ENCODE measurements at regions not wholly inside any gene's neighbourhood (a gene's known extent, or its start where the extent isn't known, plus 50 kb on each side); places are given as distances from the start of the nearest gene placed in this dataset.
"Not testable (repeated sequence)": the region's sequence is repeated elsewhere in the genome, so short reads cannot be mapped to it uniquely, and the experiment has no call there.

GRCh38 chr4:9685692-9686091, 95.7 kb upstream of the DRD5 start:
- DNase-seq, result no peak
- TF ChIP-seq, protein P1, sequence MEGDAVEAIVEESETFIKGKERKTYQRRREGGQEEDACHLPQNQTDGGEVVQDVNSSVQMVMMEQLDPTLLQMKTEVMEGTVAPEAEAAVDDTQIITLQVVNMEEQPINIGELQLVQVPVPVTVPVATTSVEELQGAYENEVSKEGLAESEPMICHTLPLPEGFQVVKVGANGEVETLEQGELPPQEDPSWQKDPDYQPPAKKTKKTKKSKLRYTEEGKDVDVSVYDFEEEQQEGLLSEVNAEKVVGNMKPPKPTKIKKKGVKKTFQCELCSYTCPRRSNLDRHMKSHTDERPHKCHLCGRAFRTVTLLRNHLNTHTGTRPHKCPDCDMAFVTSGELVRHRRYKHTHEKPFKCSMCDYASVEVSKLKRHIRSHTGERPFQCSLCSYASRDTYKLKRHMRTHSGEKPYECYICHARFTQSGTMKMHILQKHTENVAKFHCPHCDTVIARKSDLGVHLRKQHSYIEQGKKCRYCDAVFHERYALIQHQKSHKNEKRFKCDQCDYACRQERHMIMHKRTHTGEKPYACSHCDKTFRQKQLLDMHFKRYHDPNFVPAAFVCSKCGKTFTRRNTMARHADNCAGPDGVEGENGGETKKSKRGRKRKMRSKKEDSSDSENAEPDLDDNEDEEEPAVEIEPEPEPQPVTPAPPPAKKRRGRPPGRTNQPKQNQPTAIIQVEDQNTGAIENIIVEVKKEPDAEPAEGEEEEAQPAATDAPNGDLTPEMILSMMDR (IDR thresholded peaks at IDR 0.05; ENCODE audit: partially characterized antibody, unreplicated experiment), result no peak
- peak overlapping the region; percentile 43 for H3K27ac Mint-ChIP-seq (ENCODE audit: unreplicated experiment)
- peaks cover 7% of the 10 kb centered on the region for H3K4me1 Mint-ChIP-seq (ENCODE audit: low read depth, unreplicated experiment)
- H3K9me3 Mint-ChIP-seq (ENCODE audit: unreplicated experiment), result peaks cover 6% of the 10 kb centered on the region
- no peaks in the 10 kb centered on the region for H3K36me3 Mint-ChIP-seq (ENCODE audit: unreplicated experiment)
- no peak overlapping the region for H3K4me3 Mint-ChIP-seq (ENCODE audit: unreplicated experiment)
- H3K27me3 Mint-ChIP-seq (ENCODE audit: unreplicated experiment), result no peaks in the 10 kb centered on the region

DNA sequence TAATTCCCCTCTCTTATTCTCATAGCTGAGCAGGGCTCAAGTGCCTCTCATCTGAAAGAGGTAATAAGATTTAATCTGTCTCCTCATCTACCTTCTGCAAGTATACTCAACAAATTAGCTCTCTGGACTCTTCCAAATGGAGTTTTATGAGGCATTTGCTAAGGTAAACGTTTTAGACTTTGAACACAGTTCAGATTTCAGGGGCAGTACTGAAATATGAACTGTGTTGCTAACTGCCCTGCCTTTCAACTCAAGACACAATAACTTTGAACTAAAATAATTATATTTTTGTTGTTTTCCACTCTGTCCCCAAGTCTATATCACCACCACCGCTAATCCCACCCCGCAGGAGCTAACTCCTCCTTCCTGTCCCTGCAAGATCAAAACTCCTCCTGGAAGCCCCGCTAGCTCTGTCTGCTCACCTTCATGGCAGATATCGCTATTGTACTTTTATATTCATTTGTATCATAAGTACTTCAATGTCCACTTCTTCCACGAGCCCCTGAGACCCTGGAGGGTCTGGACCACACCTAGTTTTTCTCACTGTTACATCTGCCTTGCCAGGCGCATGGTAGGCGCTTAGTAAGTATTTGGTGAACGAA, 90.7 kb upstream of the DRD5 start:
- H3K27ac Mint-ChIP-seq (ENCODE audit: unreplicated experiment); DNase-seq; H3K9me3 Mint-ChIP-seq (ENCODE audit: unreplicated experiment); H3K27me3 Mint-ChIP-seq (ENCODE audit: unreplicated experiment); H3K36me3 Mint-ChIP-seq (ENCODE audit: unreplicated experiment): not testable (repeated sequence)
- Mint-ChIP-seq H3K4me3 (ENCODE audit: unreplicated experiment) (peak overlapping the region; percentile 59), H3K4me1 (ENCODE audit: low read depth, unreplicated experiment) (peaks cover 15% of the 10 kb centered on the region)

- TF ChIP-seq, protein P1 (IDR thresholded peaks at IDR 0.05; ENCODE audit: partially characterized antibody, unreplicated experiment), result no peak
- DNase-seq, result peak; percentile 94
- Mint-ChIP-seq H3K4me1 (ENCODE audit: low read depth, unreplicated experiment) (peaks cover 12% of the 10 kb centered on the region), H3K4me3 (ENCODE audit: unreplicated experiment) (peak overlapping the region; percentile 59), H3K36me3 (ENCODE audit: unreplicated experiment) (no peaks in the 10 kb centered on the region), H3K27ac (ENCODE audit: unreplicated experiment) (no peak overlapping the region), H3K27me3 (ENCODE audit: unreplicated experiment) (peaks cover 4% of the 10 kb centered on the region), H3K9me3 (ENCODE audit: unreplicated experiment) (peaks cover 9% of the 10 kb centered on the region)
Measured at GRCh38 chr4:9691238-9692065, 90.0 kb upstream of the DRD5 start.

DNA sequence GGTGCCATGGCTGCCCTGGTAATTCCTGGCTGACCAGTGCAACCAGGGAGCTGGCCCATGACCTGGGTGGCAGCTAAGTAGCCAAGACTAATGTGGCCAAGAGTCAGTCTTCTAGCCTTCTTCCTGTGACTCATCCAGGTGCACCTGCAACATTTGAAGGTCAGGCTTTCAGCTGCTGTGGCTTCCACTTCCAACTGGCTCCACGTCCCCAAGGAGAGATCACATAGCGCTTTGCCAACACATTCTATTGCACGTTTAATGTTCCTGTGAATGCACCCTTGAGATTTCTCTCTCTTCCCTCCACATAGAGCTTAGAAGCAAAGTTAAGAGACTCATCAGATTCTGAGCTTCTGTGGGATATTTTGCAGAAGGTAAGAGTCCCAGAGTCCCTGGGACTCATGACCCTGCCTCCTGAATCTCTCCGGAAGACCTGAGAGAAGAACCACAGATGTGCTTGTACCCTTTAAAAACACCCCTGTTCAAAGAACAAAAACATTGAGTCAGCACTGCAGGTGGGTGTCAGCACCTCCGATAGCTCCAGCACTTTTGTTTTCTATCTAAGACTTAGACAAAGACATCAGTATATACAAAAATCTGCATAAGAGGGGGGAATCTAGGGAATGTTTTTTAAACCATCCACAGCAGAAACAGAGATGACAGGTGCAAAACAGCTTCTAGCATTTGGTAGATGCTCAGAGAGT, 88.5 kb upstream of the DRD5 start:
- H3K27ac Mint-ChIP-seq (ENCODE audit: unreplicated experiment); DNase-seq; H3K36me3 Mint-ChIP-seq (ENCODE audit: unreplicated experiment); H3K4me3 Mint-ChIP-seq (ENCODE audit: unreplicated experiment); H3K27me3 Mint-ChIP-seq (ENCODE audit: unreplicated experiment); H3K9me3 Mint-ChIP-seq (ENCODE audit: unreplicated experiment): not testable (repeated sequence)
- peaks cover 12% of the 10 kb centered on the region for H3K4me1 Mint-ChIP-seq (ENCODE audit: low read depth, unreplicated experiment)

DNA sequence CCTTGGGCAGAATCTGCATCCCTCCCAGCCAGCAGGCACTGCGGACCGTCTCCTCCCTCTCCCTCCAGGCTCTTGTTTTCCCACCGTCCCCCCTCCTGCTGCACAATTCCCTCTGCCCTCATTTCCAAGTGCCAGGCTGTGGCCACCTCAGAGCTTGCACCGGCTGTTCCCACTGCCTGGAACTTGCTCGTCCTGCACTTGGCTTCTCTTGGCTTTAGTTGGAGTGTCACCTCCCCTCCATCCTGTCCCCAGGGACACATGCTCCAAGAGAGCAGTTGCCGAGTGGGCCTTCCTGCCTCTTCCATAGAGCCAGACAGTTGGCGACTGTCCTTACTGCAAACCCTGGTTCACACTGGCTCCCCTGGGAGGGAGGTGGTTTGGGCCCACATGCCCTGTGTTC, 87.0 kb upstream of the DRD5 start:
- H3K36me3 Mint-ChIP-seq (ENCODE audit: unreplicated experiment); H3K9me3 Mint-ChIP-seq (ENCODE audit: unreplicated experiment); H3K27ac Mint-ChIP-seq (ENCODE audit: unreplicated experiment); DNase-seq; H3K27me3 Mint-ChIP-seq (ENCODE audit: unreplicated experiment); H3K4me3 Mint-ChIP-seq (ENCODE audit: unreplicated experiment): not testable (repeated sequence)
- H3K4me1 Mint-ChIP-seq (ENCODE audit: low read depth, unreplicated experiment), result peaks cover 12% of the 10 kb centered on the region

DNA sequence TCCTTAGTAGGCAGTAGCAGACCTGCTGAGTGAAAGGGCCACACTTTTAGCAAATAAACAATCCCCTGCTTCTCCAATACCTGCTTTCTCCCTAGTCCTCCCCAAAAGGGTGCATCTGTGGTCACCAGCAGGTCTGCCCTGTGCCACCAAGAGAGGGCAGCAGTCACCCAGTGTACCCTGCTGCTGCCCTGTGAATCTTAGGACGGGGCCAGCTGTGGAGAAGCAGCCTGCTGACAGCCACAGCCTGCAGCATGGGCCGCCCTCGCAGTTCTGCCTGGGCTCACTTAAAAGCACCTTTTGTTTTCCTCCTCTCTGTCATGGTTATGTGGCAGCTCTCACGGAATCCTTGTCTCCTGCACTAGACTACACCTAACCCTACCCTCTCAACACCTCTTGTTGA, 85.4 kb upstream of the DRD5 start:
- not testable (repeated sequence) for H3K9me3 Mint-ChIP-seq (ENCODE audit: unreplicated experiment); H3K36me3 Mint-ChIP-seq (ENCODE audit: unreplicated experiment); H3K4me1 Mint-ChIP-seq (ENCODE audit: low read depth, unreplicated experiment); H3K4me3 Mint-ChIP-seq (ENCODE audit: unreplicated experiment); H3K27me3 Mint-ChIP-seq (ENCODE audit: unreplicated experiment); H3K27ac Mint-ChIP-seq (ENCODE audit: unreplicated experiment)
- peak; percentile 43 for DNase-seq
- TF ChIP-seq, protein P1 (IDR thresholded peaks at IDR 0.05; ENCODE audit: partially characterized antibody, unreplicated experiment), result peak; percentile 12

GRCh38 chr4:9696561-9696960, 84.9 kb upstream of the DRD5 start:
- H3K27ac Mint-ChIP-seq (ENCODE audit: unreplicated experiment); H3K9me3 Mint-ChIP-seq (ENCODE audit: unreplicated experiment); DNase-seq; H3K36me3 Mint-ChIP-seq (ENCODE audit: unreplicated experiment); H3K4me1 Mint-ChIP-seq (ENCODE audit: low read depth, unreplicated experiment); H3K4me3 Mint-ChIP-seq (ENCODE audit: unreplicated experiment); H3K27me3 Mint-ChIP-seq (ENCODE audit: unreplicated experiment): not testable (repeated sequence)

GRCh38 chr4:9702019-9702418, 79.4 kb upstream of the DRD5 start:
- not testable (repeated sequence) for H3K27me3 Mint-ChIP-seq (ENCODE audit: unreplicated experiment); H3K9me3 Mint-ChIP-seq (ENCODE audit: unreplicated experiment); H3K4me3 Mint-ChIP-seq (ENCODE audit: unreplicated experiment); H3K27ac Mint-ChIP-seq (ENCODE audit: unreplicated experiment); DNase-seq; H3K4me1 Mint-ChIP-seq (ENCODE audit: low read depth, unreplicated experiment); H3K36me3 Mint-ChIP-seq (ENCODE audit: unreplicated experiment)

- not testable (repeated sequence) for DNase-seq; H3K36me3 Mint-ChIP-seq (ENCODE audit: unreplicated experiment); H3K27me3 Mint-ChIP-seq (ENCODE audit: unreplicated experiment); H3K4me1 Mint-ChIP-seq (ENCODE audit: low read depth, unreplicated experiment); H3K4me3 Mint-ChIP-seq (ENCODE audit: unreplicated experiment); H3K9me3 Mint-ChIP-seq (ENCODE audit: unreplicated experiment); H3K27ac Mint-ChIP-seq (ENCODE audit: unreplicated experiment)
Measured at GRCh38 chr4:9702696-9703095, 78.7 kb upstream of the DRD5 start.
